ENCODE measurements at regions not wholly inside any gene's neighbourhood (a gene's known extent, or its start where the extent isn't known, plus 50 kb on each side); places are given as distances from the start of the nearest gene placed in this dataset.

- DNase-seq, result no peak
Measured at GRCh38 chr2:117684919-117685318, 129.6 kb upstream of the DDX18 start.

GRCh38 chr2:117686699-117687098, 127.8 kb upstream of the DDX18 start:
- DNase-seq, result no peak

GRCh38 chr2:117691595-117691994, 122.9 kb upstream of the DDX18 start:
- no peak for DNase-seq

GRCh38 chr2:117692001-117692763, 122.3 kb upstream of the DDX18 start:
- no peak for DNase-seq

- DNase-seq, result no peak
Measured at GRCh38 chr2:117693154-117693553, 121.3 kb upstream of the DDX18 start.

GRCh38 chr2:117693651-117694050, 120.8 kb upstream of the DDX18 start:
- DNase-seq, result no peak

- no peak for DNase-seq
Measured at GRCh38 chr2:117698287-117698686, 116.2 kb upstream of the DDX18 start.

GRCh38 chr2:117698819-117699218, 115.7 kb upstream of the DDX18 start:
- no peak for DNase-seq

GRCh38 chr2:117700471-117700870, 114.0 kb upstream of the DDX18 start:
- no peak for DNase-seq

- DNase-seq, result no peak
Measured at GRCh38 chr2:117701365-117701764, 113.1 kb upstream of the DDX18 start.

- no peak for DNase-seq
Measured at GRCh38 chr2:117702098-117702497, 112.4 kb upstream of the DDX18 start.

- DNase-seq, result no peak
Measured at GRCh38 chr2:117703858-117704257, 110.6 kb upstream of the DDX18 start.

- DNase-seq, result no peak
Measured at GRCh38 chr2:117704818-117705217, 109.7 kb upstream of the DDX18 start.

GRCh38 chr2:117707874-117708273, 106.6 kb upstream of the DDX18 start:
- DNase-seq, result no peak

- no peak for DNase-seq
Measured at GRCh38 chr2:117712684-117713083, 101.8 kb upstream of the DDX18 start.

- DNase-seq, result no peak
Measured at GRCh38 chr2:117714110-117714509, 100.4 kb upstream of the DDX18 start.

- no peak for DNase-seq
Measured at GRCh38 chr2:117714745-117715417, 99.6 kb upstream of the DDX18 start.

GRCh38 chr2:117716505-117716904, 98.0 kb upstream of the DDX18 start:
- no peak for DNase-seq

- DNase-seq, result no peak
Measured at GRCh38 chr2:117717072-117717471, 97.4 kb upstream of the DDX18 start.

- no peak for DNase-seq
Measured at GRCh38 chr2:117718048-117718447, 96.4 kb upstream of the DDX18 start.

GRCh38 chr2:117720765-117721164, 93.7 kb upstream of the DDX18 start:
- no peak for DNase-seq

- DNase-seq, result no peak
Measured at GRCh38 chr2:117723483-117723882, 91.0 kb upstream of the DDX18 start.

GRCh38 chr2:117723888-117724434, 90.5 kb upstream of the DDX18 start:
- DNase-seq, result no peak

GRCh38 chr2:117726747-117727146, 87.7 kb upstream of the DDX18 start:
- no peak for DNase-seq

Data from T1000 (cell line).